ENCODE measurements at regions not wholly inside any gene's neighbourhood (a gene's known extent, or its start where the extent isn't known, plus 50 kb on each side); places are given as distances from the start of the nearest gene placed in this dataset.

GRCh38 chr12:91551927-91552326, 369.3 kb upstream of the DCN start:
- H3K4me3 ChIP-seq, result no peak overlapping the region
- 70 to 80% methylated on average over 8 of the region's 8 CpGs for WGBS, 2 donors
- H3K4me1 ChIP-seq (ENCODE audit: control insufficient read depth in 5 of 5, insufficient read depth in 5 of 5, low read length in 5 of 5), result peaks cover 0 to 5% (median 0%) of the 10 kb centered on the region in 5 donors
- H3K27me3 ChIP-seq (ENCODE audit: control insufficient read depth in 3 of 3, insufficient read depth in 3 of 3, low read length in 2 of 3), result no peaks in the 10 kb centered on the region
- DNase-seq, result no peak
- no peak overlapping the region for H3K9ac ChIP-seq (ENCODE audit: insufficient read depth in 1 of 2, low read length in 2 of 2)
- H3K9me3 ChIP-seq (ENCODE audit: control insufficient read depth in 4 of 4, insufficient read depth in 3 of 4, low read length in 3 of 4), result peaks cover 0 to 5% (median 2%) of the 10 kb centered on the region in 4 donors
- no peaks in the 10 kb centered on the region for H3K36me3 ChIP-seq (ENCODE audit: control insufficient read depth in 4 of 4, insufficient read depth in 4 of 4, low read length in 4 of 4)
- ATAC-seq (ENCODE audit: insufficient read depth, low FRiP score), result no peak
- no peak overlapping the region for H3K27ac ChIP-seq (ENCODE audit: low read depth in 1 of 2, low read length in 1 of 2)
- no peak for TF ChIP-seq CTCF (IDR thresholded peaks at IDR 0.05; ENCODE audit: control extremely low read depth, extremely low read depth)

GRCh38 chr12:91551242-91551641, 368.6 kb upstream of the DCN start:
- TF ChIP-seq CTCF (IDR thresholded peaks at IDR 0.05; ENCODE audit: control extremely low read depth, extremely low read depth), result no peak
- H3K4me3 ChIP-seq, result no peak overlapping the region
- DNase-seq (no peak), ATAC-seq (ENCODE audit: insufficient read depth, low FRiP score) (no peak)
- 94 to 95% methylated on average over 1 of the region's 1 CpG for WGBS, 2 donors
- H3K9ac ChIP-seq (ENCODE audit: insufficient read depth in 1 of 2, low read length in 2 of 2), result no peak overlapping the region
- H3K27ac ChIP-seq (ENCODE audit: low read depth in 1 of 2, low read length in 1 of 2), result no peak overlapping the region
- no peaks in the 10 kb centered on the region for H3K36me3 ChIP-seq (ENCODE audit: control insufficient read depth in 4 of 4, insufficient read depth in 4 of 4, low read length in 4 of 4)
- peaks cover 0 to 5% (median 2%) of the 10 kb centered on the region in 4 donors for H3K9me3 ChIP-seq (ENCODE audit: control insufficient read depth in 4 of 4, insufficient read depth in 3 of 4, low read length in 3 of 4)
- H3K4me1 ChIP-seq (ENCODE audit: control insufficient read depth in 5 of 5, insufficient read depth in 5 of 5, low read length in 5 of 5), result peaks cover 0 to 5% (median 0%) of the 10 kb centered on the region in 5 donors
- H3K27me3 ChIP-seq (ENCODE audit: control insufficient read depth in 3 of 3, insufficient read depth in 3 of 3, low read length in 2 of 3), result no peaks in the 10 kb centered on the region

GRCh38 chr12:91542666-91543065, 360.0 kb upstream of the DCN start:
- ATAC-seq (ENCODE audit: insufficient read depth, low FRiP score), result no peak
- Histone ChIP-seq H3K9ac (ENCODE audit: insufficient read depth in 1 of 2, low read length in 2 of 2) (no peak overlapping the region), H3K27me3 (ENCODE audit: control insufficient read depth in 3 of 3, insufficient read depth in 3 of 3, low read length in 2 of 3) (no peaks in the 10 kb centered on the region)

More at GRCh38 chr12:91542666-91543065, 360.0 kb upstream of the DCN start:
- no peak overlapping the region for H3K27ac ChIP-seq (ENCODE audit: low read depth in 1 of 2, low read length in 1 of 2)
- no peaks in the 10 kb centered on the region for H3K36me3 ChIP-seq (ENCODE audit: control insufficient read depth in 4 of 4, insufficient read depth in 4 of 4, low read length in 4 of 4)
- no peak for DNase-seq
- no peak for TF ChIP-seq CTCF (IDR thresholded peaks at IDR 0.05; ENCODE audit: control extremely low read depth, extremely low read depth)
- H3K4me3 ChIP-seq, result no peak overlapping the region
- WGBS, 2 donors, result 91 to 95% methylated on average over 2 of the region's 2 CpGs
- H3K9me3 ChIP-seq (ENCODE audit: control insufficient read depth in 4 of 4, insufficient read depth in 3 of 4, low read length in 3 of 4), result no peaks in the 10 kb centered on the region
- no peaks in the 10 kb centered on the region for H3K4me1 ChIP-seq (ENCODE audit: control insufficient read depth in 5 of 5, insufficient read depth in 5 of 5, low read length in 5 of 5)
